HEK293 (cell line): ENCODE measurements at regions not wholly inside any gene's neighbourhood (a gene's known extent, or its start where the extent isn't known, plus 50 kb on each side); places are given as distances from the start of the nearest gene placed in this dataset.

Experiments
- CTCF ChIA-PET: fragments of 350-600 bp; formaldehyde crosslinking; extraction: SDS; loops from one replicate; lab custom pipeline; 2021; ENCODE audit warnings: antibody characterized with exemption; lab: Yijun Ruan, JAX
- POLR2A ChIA-PET: fragments of 300-600 bp; formaldehyde crosslinking; extraction: SDS; loops from one replicate; lab custom pipeline; 2020; ENCODE audit warnings: antibody characterized with exemption, inconsistent platforms; lab: Yijun Ruan, JAX
- H3K27ac ChIP-seq: fragments of 200-500 bp; sonication (Bioruptor generic); 2 replicates; pipeline ENCODE4 v1.5.1; 2014; ENCODE audit warnings: low read depth, low read length, control low read depth, inconsistent platforms; ENCODE audit errors: extremely low read depth
- H3K36me3 ChIP-seq, 2 experiments: fragments of 200-500 bp in 1 of 2; sonication (Bioruptor generic) in 1 of 2; 1 replicate in 1 of 2; 2 replicates in 1 of 2; pipeline ENCODE4 v1.5.1; 2014 to 2017; ENCODE audit warnings: inconsistent platforms in 2 of 2, low read length in 2 of 2; ENCODE audit not compliant: control insufficient read depth in 2 of 2, insufficient read depth in 1 of 2
- H3K4me1 ChIP-seq: fragments of 200-500 bp; sonication (Bioruptor generic); 2 replicates; pipeline ENCODE4 v1.5.1; 2014; ENCODE audit warnings: mild to moderate bottlenecking, low read length, inconsistent platforms; ENCODE audit not compliant: control insufficient read depth, insufficient read depth
- H3K4me3 ChIP-seq: 2 replicates; pipeline ENCODE4 v1.5.1; 2011; ENCODE audit warnings: low read depth, mild to moderate bottlenecking, control low read depth, low read length, moderate library complexity
- H3K9me3 ChIP-seq: fragments of 200-500 bp; sonication (Bioruptor generic); 2 replicates; pipeline ENCODE4 v1.5.1; 2014; ENCODE audit warnings: low read depth, low read length, inconsistent platforms; ENCODE audit not compliant: control insufficient read depth, insufficient read depth
- GLIS2 ChIP-seq: fragments of 450-650 bp; formaldehyde crosslinking; IDR thresholded peaks from 2 replicates; pipeline ENCODE4 v1.5.1; 2016; ENCODE audit warnings: missing biosample characterization, missing genetic modification characterization
- HOXA7 ChIP-seq: sonication (generic); formaldehyde crosslinking; IDR thresholded peaks from 2 replicates; pipeline ENCODE4 v1.8.1; 2022; ENCODE audit warnings: missing genetic modification reagents, borderline replicate concordance
- KLF17 ChIP-seq: fragments of 450-650 bp; formaldehyde crosslinking; IDR thresholded peaks from 2 replicates; pipeline ENCODE4 v1.5.1; 2016; ENCODE audit warnings: missing biosample characterization, missing genetic modification characterization
- PRDM1 ChIP-seq: fragments of 450-650 bp; formaldehyde crosslinking; IDR thresholded peaks from 2 replicates; pipeline ENCODE4; 2016; ENCODE audit warnings: missing biosample characterization, missing genetic modification characterization
- TRIM28 ChIP-seq: IDR thresholded peaks from 2 replicates; pipeline ENCODE4 v1.6.1; 2011; ENCODE audit warnings: low read length, control low read depth, borderline replicate concordance
- YY1 ChIP-seq: fragments of 450-650 bp; formaldehyde crosslinking; IDR thresholded peaks from 2 replicates; pipeline ENCODE4 v1.5.1; 2018; ENCODE audit warnings: missing biosample characterization, missing genetic modification characterization
- ZBTB11 ChIP-seq: fragments of 450-650 bp; formaldehyde crosslinking; conservative IDR thresholded peaks from 2 replicates; pipeline ENCODE4 v1.5.1; 2016; ENCODE audit warnings: low read depth, missing biosample characterization, missing genetic modification characterization
- ZBTB21 ChIP-seq: fragments of 450-650 bp; formaldehyde crosslinking; IDR thresholded peaks from 2 replicates; pipeline ENCODE4 v1.5.1; 2017; ENCODE audit warnings: missing biosample characterization, missing genetic modification characterization
- ZBTB26 ChIP-seq: fragments of 450-650 bp; formaldehyde crosslinking; optimal IDR thresholded peaks from 2 replicates; pipeline ENCODE3; 2016; ENCODE audit warnings: missing biosample characterization, mild to moderate bottlenecking, missing genetic modification characterization
- ZFP37 ChIP-seq: fragments of 450-650 bp; formaldehyde crosslinking; IDR thresholded peaks from 2 replicates; pipeline ENCODE4 v1.5.1; 2016; ENCODE audit warnings: missing biosample characterization, missing genetic modification characterization
- ZNF121 ChIP-seq: fragments of 450-650 bp; formaldehyde crosslinking; IDR thresholded peaks from 2 replicates; pipeline ENCODE4 v1.5.1; 2016; ENCODE audit warnings: missing biosample characterization, missing genetic modification characterization
- ZNF133 ChIP-seq: fragments of 450-650 bp; formaldehyde crosslinking; IDR thresholded peaks from 2 replicates; pipeline ENCODE4 v1.5.1; 2016; ENCODE audit warnings: missing biosample characterization, missing genetic modification characterization
- ZNF138 ChIP-seq: fragments of 450-650 bp; formaldehyde crosslinking; IDR thresholded peaks from 2 replicates; pipeline ENCODE4 v1.5.1; 2016; ENCODE audit warnings: missing biosample characterization, missing genetic modification characterization, borderline replicate concordance
- ZNF274 ChIP-seq, 2 experiments: fragments of 200-500 bp in 1 of 2; fragments of 450-650 bp in 1 of 2; sonication (Bioruptor generic) in 1 of 2; formaldehyde crosslinking in 1 of 2; IDR thresholded peaks; 2 replicates each; pipeline versions ENCODE4 v1.5.1 to v1.6.1; 2014 to 2016; ENCODE audit warnings: borderline replicate concordance in 1 of 2, inconsistent platforms in 1 of 2, low read length in 1 of 2, missing biosample characterization in 1 of 2, missing genetic modification characterization in 1 of 2
- ZNF513 ChIP-seq: fragments of 450-650 bp; IDR thresholded peaks from 2 replicates; pipeline ENCODE4 v1.5.1; 2018; ENCODE audit warnings: missing biosample characterization, missing genetic modification characterization
- ZNF571 ChIP-seq: fragments of 450-650 bp; formaldehyde crosslinking; IDR thresholded peaks from 2 replicates; pipeline ENCODE4 v1.5.0; 2017; ENCODE audit warnings: missing biosample characterization, missing genetic modification characterization
- ZNF76 ChIP-seq: fragments of 450-650 bp; formaldehyde crosslinking; IDR thresholded peaks from 2 replicates; pipeline ENCODE4; 2016; ENCODE audit warnings: low read depth, missing biosample characterization, missing genetic modification characterization, borderline replicate concordance
- ZSCAN23 ChIP-seq: fragments of 450-650 bp; formaldehyde crosslinking; IDR thresholded peaks from 2 replicates; pipeline ENCODE4 v1.5.1; 2016; ENCODE audit warnings: missing biosample characterization, missing genetic modification characterization
- ZSCAN30 ChIP-seq: fragments of 450-650 bp; IDR thresholded peaks from 2 replicates; pipeline ENCODE4 v1.5.1; 2018; ENCODE audit warnings: missing biosample characterization, mild to moderate bottlenecking, missing genetic modification characterization, moderate library complexity

GRCh38 chr10:57791546-57791945 is 476.1 kb downstream of the IPMK start (continued):
- TF ChIP-seq ZBTB26 (no peak), GLIS2 (no peak), PRDM1 (no peak)

- Histone ChIP-seq H3K4me1 (no peaks in the 10 kb centered on the region), H3K4me3 (no peak overlapping the region), H3K36me3 (no peaks in the 10 kb centered on the region), H3K9me3 (no peaks in the 10 kb centered on the region), H3K27ac (no peak overlapping the region)
- no peak for TF ChIP-seq KLF17
- TF ChIP-seq ZNF571 (tag by site-specific recombination) = no peak
- no peak for TF ChIP-seq ZBTB21 (tag by site-specific recombination)
- no peak for TF ChIP-seq ZNF274 (IDR thresholded peaks at IDR 0.05; ENCODE audit: low read length)
- TF ChIP-seq ZNF274 (tag by site-specific recombination; IDR thresholded peaks at IDR 0.05; ENCODE audit: borderline replicate concordance) = no peak
- no peak for TF ChIP-seq ZBTB26
- no peak for TF ChIP-seq GLIS2
- TF ChIP-seq ZNF121 (tag by site-specific recombination) = no peak
- no peak for TF ChIP-seq ZNF76 (tag by site-specific recombination)
- no peak for TF ChIP-seq TRIM28
- TF ChIP-seq ZNF513 (tag by site-specific recombination) = no peak
- TF ChIP-seq ZFP37 (tag by site-specific recombination) = no peak
- no peak for TF ChIP-seq ZSCAN23 (tag by site-specific recombination)
- TF ChIP-seq ZSCAN30 (tag by site-specific recombination) = no peak
- TF ChIP-seq ZNF138 (tag by site-specific recombination) = no peak
- TF ChIP-seq ZNF133 (tag by site-specific recombination) = no peak
- no peak for TF ChIP-seq YY1 (tag by site-specific recombination)
- no peak for TF ChIP-seq ZBTB11
- no peak for TF ChIP-seq HOXA7
- CTCF ChIA-PET = no interaction called here
- POLR2A ChIA-PET = no interaction called here
Measured at GRCh38 chr10:57790703-57791102, 477.0 kb downstream of the IPMK start.
